ENCODE measurements at regions not wholly inside any gene's neighbourhood (a gene's known extent, or its start where the extent isn't known, plus 50 kb on each side); places are given as distances from the start of the nearest gene placed in this dataset.

GRCh38 chr15:69577397-69577796 lies 124.8 kb downstream of the RPLP1 start:
- DNase-seq, result no peak

DNA sequence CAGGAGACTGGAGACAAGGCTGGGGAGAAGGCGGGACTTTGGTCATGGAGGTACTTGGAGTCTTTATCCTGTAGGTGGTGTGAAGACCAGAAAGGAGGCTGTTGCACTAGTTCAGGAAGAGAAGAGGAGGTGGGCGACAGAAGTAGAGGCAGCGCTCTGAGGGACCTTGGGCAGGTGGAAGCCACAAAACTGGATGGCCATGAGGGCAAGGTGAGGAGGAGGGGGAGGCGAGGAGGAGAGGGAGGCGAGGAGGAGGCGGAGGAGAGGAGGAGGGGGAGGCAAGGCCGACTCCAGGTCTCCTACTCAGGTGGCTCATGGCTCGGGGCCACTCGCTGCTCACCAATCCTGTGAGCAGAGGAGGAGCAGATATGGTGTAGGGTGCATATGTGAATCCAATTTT lies 125.6 kb downstream of the RPLP1 start:
- DNase-seq, result no peak

DNA sequence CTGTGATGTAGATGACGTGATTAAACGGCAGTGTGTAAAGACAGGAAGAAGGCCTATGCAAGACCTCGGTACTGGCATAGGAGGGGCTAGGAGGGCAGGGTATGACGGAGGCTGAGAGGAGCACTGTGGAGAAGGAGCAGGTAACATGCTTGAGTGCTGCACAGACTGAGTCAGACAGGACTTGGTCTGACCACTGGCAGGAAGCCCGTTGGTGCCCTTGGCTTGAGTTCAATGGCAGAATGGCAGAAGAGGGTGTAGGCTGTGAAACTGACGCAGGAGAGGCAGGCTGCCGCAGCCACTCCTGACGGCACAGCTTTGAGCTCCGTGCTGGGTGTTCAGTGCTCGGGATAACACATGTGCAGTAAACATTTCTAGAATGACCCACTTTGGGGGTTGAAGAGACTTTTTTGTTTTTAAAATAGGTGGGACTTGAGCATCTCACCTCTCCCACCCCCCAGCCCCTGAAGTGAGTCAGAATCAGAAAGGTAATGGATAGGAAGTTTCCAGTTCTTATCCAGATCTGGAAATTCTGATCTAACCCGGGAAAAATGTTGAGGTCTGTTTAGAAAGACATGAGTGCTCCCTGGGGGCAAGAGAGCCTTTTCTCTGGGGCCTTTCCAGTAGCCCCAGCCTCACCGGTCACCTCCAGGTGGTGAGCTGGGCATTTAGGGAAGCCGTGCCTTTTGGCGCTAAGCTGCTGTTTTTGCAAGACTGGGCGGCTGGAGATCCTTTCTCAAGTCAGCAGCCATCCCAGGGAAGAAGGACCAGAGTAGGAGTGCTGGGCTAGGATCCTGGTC lies 126.4 kb downstream of the RPLP1 start:
- no peak for DNase-seq

GRCh38 chr15:69579950-69580618 lies 127.5 kb downstream of the RPLP1 start:
- DNase-seq, result no peak

DNA sequence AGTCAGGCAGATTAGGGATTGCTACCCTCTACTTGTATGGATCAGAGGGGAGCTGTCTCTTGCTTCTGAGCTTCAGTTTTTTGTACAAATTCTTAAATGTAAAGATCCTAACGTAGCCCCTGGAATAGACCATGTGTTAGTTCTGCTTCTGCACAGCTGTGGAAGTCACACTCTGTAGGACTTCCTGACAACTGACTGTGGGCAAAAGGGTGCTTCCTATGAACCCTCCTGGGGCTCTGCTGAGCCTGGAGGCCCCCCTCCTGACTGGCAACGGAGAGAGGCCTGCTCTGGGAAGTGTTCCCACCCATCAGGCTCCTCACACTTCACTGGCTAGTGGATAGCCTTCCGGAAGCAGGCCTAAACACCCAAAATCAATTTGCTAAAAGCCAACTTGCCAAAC lies 131.0 kb downstream of the RPLP1 start:
- no peak for DNase-seq

GRCh38 chr15:69585937-69586336 lies 133.3 kb downstream of the RPLP1 start:
- no peak for DNase-seq

DNA sequence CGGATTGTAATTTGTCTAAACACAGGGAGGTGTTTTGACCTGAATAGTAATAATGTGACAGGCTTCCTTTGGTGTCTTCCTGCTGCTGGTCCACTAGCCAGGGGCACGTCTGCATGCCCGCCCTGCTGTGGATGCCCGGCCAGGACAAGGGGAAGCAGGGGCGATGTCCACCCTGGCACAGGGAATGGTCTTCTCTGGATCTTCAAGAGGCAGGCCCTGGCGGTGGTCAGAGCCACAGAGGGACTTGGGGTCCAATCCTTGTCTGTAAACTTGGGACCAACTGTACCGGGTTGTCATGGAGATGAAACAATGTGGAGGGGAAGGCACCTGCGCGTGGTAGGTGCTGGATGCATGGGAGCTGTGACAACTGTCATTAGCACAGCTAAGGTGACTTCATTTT lies 134.1 kb downstream of the RPLP1 start:
- DNase-seq, result no peak

GRCh38 chr15:69587723-69588426 lies 135.3 kb downstream of the RPLP1 start:
- DNase-seq, result no peak

- no peak for DNase-seq
Measured at GRCh38 chr15:69590201-69590710, 137.6 kb downstream of the RPLP1 start.

- DNase-seq, result no peak
Measured at GRCh38 chr15:69590932-69591524, 138.4 kb downstream of the RPLP1 start.

- peak; percentile 71 for DNase-seq
Measured at GRCh38 chr15:69591905-69592508, 139.4 kb downstream of the RPLP1 start.

- DNase-seq, result no peak
Measured at GRCh38 chr15:69592954-69593353, 140.3 kb downstream of the RPLP1 start.

GRCh38 chr15:69593488-69593887 lies 140.9 kb downstream of the RPLP1 start:
- no peak for DNase-seq

- peak; percentile 100 for DNase-seq
Measured at GRCh38 chr15:69593981-69594966, 141.7 kb downstream of the RPLP1 start.

DNA sequence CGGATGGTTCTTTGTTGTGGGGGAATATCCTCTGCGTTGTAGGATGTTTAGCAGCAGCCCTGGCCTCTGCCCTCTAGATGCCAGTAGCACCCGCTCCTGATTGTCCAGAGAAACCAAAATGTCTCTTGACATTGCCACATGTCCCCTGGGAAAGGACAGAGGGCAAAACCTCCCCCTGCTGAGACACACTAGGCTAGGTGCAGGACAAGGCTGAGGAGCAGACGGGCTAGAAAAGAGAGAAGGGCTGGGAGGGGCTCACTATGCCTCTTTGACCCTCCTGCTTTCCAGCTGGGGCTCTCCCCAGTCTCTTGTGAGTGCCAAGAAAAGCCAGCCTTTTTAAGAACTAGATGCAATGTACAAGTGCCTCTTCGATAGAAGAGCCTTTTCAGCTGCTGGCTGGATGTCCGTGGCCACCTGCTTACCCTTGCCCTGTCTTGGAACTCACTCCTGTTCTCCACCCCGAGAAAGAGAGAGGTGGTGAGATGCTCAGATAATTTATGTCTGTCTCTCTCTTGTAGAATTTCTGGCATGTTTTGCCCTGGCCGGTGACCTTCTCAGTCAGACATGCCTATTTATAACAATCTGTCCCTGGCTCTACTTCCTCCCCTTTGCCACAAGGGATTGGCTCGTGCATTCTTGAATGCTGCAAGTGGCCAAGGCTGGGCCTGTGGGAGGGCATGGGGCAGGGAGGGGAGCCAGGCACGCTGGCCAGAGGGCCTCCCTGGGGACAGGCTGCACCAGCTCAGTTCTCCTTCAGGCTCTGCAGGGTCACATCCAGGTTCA lies 142.6 kb downstream of the RPLP1 start:
- DNase-seq, result no peak

- no peak for DNase-seq
Measured at GRCh38 chr15:69597061-69597592, 144.5 kb downstream of the RPLP1 start.

- no peak for DNase-seq
Measured at GRCh38 chr15:69599271-69599670, 146.7 kb downstream of the RPLP1 start.

GRCh38 chr15:69600556-69601085 lies 148.0 kb downstream of the RPLP1 start:
- DNase-seq, result no peak

DNA sequence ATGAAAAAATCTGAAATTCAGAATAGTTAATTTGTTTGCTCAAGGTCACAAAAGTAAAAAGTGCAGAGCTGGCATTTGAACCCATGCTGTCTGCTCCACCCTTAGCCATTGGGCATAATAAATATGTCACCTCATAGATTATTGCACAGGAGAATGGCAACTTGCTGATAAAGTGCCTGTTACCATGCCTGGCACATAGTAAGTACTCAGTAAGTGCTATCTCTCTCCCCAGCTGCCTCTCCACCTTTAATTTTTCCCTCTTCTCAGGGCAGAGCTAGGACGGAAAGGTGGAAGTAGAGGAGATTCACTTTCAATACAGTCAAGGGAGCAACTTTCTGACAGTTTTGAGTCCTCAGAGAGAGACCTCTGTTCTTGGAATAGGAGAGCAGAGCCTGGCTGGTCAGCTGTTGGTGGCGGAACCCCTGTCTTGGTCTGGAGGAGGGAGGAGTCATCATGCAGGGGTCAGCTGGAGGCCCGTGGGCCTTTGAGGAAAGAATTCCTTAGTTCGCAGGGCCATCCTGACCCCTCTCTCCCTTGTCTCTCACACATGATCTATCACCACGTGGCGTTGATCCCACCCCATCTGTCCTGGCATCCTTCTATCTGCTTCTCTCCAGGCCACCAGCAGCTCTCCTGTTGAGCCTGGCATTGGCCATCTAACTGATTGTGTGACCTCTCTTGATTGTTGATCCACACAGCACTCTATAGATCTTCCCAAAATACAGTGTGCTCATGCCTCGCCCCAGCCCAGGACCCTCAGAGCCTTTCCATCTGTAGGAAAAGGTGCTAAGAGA lies 149.3 kb downstream of the RPLP1 start:
- DNase-seq, result no peak

All from NCI-H2081 treated with DMSO at 0.1 percent for 48 hours (cell line).